GM10266 (cell line): ENCODE measurements at regions not wholly inside any gene's neighbourhood (a gene's known extent, or its start where the extent isn't known, plus 50 kb on each side); places are given as distances from the start of the nearest gene placed in this dataset.

Experiments
- DNase-seq: peaks from one replicate; pipeline ENCODE4 v3.0.0; 2012; ENCODE audit errors: extremely low spot score
- TF ChIP-seq, protein P1 (sequence below): IDR thresholded peaks from 2 replicates; pipeline ENCODE4 v1.5.1; 2012; ENCODE audit warnings: mild to moderate bottlenecking, low read depth; ENCODE audit not compliant: control insufficient read depth, insufficient read depth; ENCODE audit errors: missing control alignments

DNA sequence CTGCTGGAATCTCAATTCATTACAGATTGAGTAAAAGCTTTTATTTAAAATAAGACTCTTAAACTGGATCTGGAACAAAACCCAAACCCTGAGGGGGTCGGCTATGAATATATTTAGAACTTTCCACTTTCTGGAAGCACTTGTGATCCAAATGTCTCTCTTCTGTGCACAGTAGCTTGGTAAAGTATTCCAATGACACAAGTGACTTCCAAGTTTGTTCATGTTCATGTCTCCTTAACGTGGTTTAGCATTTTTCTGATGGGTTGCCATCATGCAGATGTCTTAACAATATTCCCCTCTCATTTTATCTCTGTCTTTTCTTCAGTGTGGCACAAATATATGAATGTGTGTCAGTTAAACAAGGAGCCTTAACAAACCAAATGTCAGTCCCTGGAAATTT, 191.9 kb upstream of the SORCS1 start:
- TF ChIP-seq, protein P1, sequence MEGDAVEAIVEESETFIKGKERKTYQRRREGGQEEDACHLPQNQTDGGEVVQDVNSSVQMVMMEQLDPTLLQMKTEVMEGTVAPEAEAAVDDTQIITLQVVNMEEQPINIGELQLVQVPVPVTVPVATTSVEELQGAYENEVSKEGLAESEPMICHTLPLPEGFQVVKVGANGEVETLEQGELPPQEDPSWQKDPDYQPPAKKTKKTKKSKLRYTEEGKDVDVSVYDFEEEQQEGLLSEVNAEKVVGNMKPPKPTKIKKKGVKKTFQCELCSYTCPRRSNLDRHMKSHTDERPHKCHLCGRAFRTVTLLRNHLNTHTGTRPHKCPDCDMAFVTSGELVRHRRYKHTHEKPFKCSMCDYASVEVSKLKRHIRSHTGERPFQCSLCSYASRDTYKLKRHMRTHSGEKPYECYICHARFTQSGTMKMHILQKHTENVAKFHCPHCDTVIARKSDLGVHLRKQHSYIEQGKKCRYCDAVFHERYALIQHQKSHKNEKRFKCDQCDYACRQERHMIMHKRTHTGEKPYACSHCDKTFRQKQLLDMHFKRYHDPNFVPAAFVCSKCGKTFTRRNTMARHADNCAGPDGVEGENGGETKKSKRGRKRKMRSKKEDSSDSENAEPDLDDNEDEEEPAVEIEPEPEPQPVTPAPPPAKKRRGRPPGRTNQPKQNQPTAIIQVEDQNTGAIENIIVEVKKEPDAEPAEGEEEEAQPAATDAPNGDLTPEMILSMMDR, result no peak
- no peak for DNase-seq

DNA sequence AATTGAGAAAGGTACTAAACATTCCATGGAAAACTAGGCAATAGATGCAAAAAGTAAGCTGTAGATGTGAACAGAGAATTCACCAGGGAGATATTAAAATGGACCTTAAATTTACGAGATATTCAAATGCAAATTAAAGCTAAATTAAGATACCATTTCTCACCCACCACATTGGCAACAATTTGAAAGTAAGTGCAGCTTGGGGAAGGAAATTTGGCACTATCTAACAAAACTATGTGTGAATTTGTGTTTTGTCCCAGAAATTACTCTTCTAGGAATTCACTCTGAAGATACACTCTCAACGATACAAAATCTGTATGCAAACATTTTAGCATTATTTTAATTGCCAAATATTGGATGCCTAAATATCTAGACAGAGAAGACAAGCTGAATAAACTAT, 178.2 kb upstream of the SORCS1 start:
- TF ChIP-seq, protein P1, result no peak
- DNase-seq, result no peak

DNA sequence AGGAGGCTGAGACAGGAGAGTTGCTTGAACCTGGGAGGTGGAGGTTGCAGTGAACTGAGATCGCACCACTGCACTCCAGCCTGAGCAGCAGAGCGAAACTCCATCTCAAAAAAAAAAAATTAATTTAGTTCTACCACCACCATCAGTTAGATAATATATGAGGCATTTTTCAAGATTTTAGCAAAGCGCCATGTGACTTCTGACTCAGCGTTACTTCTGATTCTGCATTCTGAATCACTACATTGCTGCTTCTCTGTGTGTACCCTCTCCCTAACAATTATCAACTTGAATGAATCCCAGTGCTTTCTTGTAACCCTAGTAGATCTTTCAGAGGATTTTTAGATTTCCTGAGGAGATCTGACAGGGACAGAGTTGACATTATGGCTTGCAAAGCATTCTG, 176.8 kb upstream of the SORCS1 start:
- DNase-seq, result no peak
- TF ChIP-seq, protein P1, result no peak

DNA sequence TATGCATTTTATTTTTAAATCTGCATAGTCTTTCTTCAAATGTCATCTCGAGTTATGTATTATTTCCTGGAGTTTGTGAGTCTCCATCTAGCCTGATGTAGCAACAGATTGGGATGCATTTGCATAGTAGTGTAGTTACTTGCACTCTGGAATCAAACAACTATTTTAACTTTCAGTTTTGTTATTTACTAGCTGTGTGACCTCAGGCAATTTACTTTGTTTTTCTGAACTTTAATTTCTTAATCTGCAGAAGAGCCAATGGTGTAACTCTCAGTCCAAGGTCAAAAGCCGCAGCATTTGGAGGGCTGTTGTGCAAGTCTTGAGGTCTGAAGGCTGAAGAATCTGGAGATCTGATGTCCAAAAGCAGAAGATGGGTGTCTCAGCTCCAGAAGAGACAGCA, 175.8 kb upstream of the SORCS1 start:
- TF ChIP-seq, protein P1, result no peak
- DNase-seq, result no peak

DNA sequence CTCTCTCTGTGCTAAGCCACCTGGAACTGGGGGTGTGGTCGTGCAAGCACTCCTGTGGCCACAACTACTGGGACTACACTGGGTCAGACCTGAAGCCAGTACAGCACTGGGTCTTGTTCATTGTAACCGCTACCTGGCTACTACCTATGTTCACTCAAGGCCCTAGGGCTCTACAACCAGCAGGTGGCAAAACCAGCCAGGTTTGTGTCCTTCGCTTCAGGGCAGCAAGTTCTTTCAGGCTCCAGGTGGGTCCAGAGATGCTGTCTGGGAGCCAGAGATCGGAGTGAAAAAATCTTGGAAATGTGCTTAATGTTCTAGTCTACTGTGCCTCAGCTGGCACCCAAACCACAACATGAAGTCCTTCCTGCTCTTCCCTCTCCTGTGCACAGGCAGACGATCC, 171.6 kb upstream of the SORCS1 start:
- DNase-seq, result no peak
- TF ChIP-seq, protein P1, result no peak

DNA sequence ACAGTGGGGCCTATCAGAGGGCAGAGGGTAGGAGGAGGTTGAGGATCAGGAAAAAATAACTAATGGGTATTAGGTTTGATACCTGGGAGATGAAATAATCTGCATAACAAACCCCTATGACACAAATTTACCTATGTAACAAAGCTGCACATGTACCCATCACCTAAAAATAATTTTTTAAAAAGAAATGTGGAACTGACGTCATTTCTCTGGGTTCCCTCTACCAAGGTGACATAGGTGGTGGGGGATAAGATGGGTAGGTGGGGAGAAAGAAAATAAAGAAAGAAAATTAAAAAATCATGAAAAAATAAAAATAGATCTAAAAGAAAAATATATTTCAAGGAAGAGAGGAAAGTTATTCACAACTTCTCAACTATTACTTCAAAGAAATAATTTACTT, 153.1 kb upstream of the SORCS1 start:
- TF ChIP-seq, protein P1, result no peak
- no peak for DNase-seq

DNA sequence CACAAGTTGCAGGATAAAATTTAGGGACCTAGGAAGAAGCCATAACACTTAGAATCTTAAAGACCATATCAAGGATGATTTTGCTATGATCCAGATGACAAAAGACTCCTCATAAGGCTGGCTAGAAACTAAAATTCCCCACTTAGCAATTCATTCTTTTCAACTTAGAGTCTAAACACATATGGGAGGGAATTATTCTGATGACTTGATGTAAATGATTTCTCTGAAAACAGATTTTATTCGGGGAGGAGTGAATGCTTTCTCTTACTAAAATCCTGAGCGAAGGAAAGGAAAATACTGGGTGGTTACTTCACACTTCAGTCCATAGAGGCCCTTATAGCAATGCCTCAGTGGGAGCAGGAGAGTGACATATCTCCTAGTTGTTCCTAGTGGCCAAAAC, 138.7 kb upstream of the SORCS1 start:
- no peak for DNase-seq
- TF ChIP-seq, protein P1, result no peak
